Prostate gland (tissue), 2 donors: ENCODE measurements at regions not wholly inside any gene's neighbourhood (a gene's known extent, or its start where the extent isn't known, plus 50 kb on each side); places are given as distances from the start of the nearest gene placed in this dataset.

Experiments
- CTCF ChIP-seq, 4 experiments: fragments of 200-600 bp in 2 of 4; fragments of 450-650 bp in 2 of 4; sonication (generic) in 2 of 4; IDR thresholded peaks; 1 replicate in 3 of 4; 2 replicates in 1 of 4; pipeline ENCODE4 v1.5.1; 2016 to 2019; ENCODE audit warnings: antibody characterized with exemption in 4 of 4, mild to moderate bottlenecking in 2 of 4, moderate library complexity in 2 of 4
- POLR2A ChIP-seq: fragments of 450-650 bp; IDR thresholded peaks from one replicate; pipeline ENCODE4 v1.6.1; 2016; ENCODE audit warnings: antibody characterized with exemption, mild to moderate bottlenecking
- POLR2AphosphoS5 ChIP-seq: sonication (generic); formaldehyde crosslinking; IDR thresholded peaks from one replicate; pipeline ENCODE4 v1.6.1; 2017; ENCODE audit warnings: antibody characterized with exemption

DNA sequence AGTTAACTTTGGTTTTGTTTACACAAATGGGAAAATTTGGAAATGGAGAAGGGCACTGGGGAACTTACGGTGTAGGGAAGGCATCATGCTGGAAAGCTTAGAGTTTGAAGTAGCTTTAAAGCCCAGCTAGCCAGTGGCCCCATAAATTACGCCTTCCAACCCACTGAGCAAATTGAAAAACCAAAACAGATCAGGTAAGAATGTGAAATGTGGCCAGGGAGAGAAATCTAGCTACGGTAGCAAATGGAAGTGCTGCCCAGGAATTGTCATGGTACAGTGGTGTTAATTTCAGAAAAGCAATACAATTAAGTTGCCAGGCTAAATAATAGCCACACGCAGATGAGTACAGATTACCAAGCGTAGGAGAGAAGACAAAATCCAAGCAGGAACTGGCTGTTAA, 654.8 kb downstream of the PRELID2 start:
- TF ChIP-seq CTCF (IDR thresholded peaks at IDR 0.05) (no peak), POLR2A (no peak), POLR2AphosphoS5 (no peak)
